Prostate gland (tissue), 2 donors: ENCODE measurements at regions not wholly inside any gene's neighbourhood (a gene's known extent, or its start where the extent isn't known, plus 50 kb on each side); places are given as distances from the start of the nearest gene placed in this dataset.

Experiments
- DNase-seq: peaks from one replicate; pipeline ENCODE4 v3.0.0-alpha.2; 2019; ENCODE audit warnings: low spot score
- H3K27ac ChIP-seq, 2 donors: fragments of 200-600 bp; sonication (generic); 2 replicates each; pipeline ENCODE4 v1.5.1; 2017 to 2019
- H3K27me3 ChIP-seq: fragments of 200-600 bp; sonication (generic); replicated peaks from 2 replicates; pipeline ENCODE4 v1.5.1; 2019; ENCODE audit not compliant: insufficient read depth
- H3K36me3 ChIP-seq, 2 donors: fragments of 200-600 bp; sonication (generic); 1 replicate in 1 of 2; 2 replicates in 1 of 2; pipeline versions ENCODE4 v1.5.1 to v1.8.1; 2017 to 2019
- H3K4me1 ChIP-seq: fragments of 200-600 bp; sonication (generic); replicated peaks from 2 replicates; pipeline ENCODE4 v1.5.1; 2019
- H3K4me3 ChIP-seq, 2 donors: fragments of 200-600 bp; sonication (generic); 2 replicates each; pipeline ENCODE4 v1.5.1; 2017 to 2019
- H3K9me3 ChIP-seq: fragments of 200-600 bp; sonication (generic); 2 replicates; pipeline ENCODE4 v1.5.1; 2017
- CTCF ChIP-seq, 4 experiments: fragments of 200-600 bp in 2 of 4; fragments of 450-650 bp in 2 of 4; sonication (generic) in 2 of 4; IDR thresholded peaks; 1 replicate in 3 of 4; 2 replicates in 1 of 4; pipeline ENCODE4 v1.5.1; 2016 to 2019; ENCODE audit warnings: antibody characterized with exemption in 4 of 4, mild to moderate bottlenecking in 2 of 4, moderate library complexity in 2 of 4
- POLR2A ChIP-seq: fragments of 450-650 bp; IDR thresholded peaks from one replicate; pipeline ENCODE4 v1.6.1; 2016; ENCODE audit warnings: antibody characterized with exemption, mild to moderate bottlenecking
- POLR2AphosphoS5 ChIP-seq: sonication (generic); formaldehyde crosslinking; IDR thresholded peaks from one replicate; pipeline ENCODE4 v1.6.1; 2017; ENCODE audit warnings: antibody characterized with exemption
- WGBS: methylation state at CpG from one replicate; pipeline ENCODE4 v1.1.5; 2018; 5-methylcytosine and 5-hydroxymethylcytosine counted together
- intact Hi-C: fragments of 100-400 bp; cut with DNase I; formaldehyde crosslinking; loops from one replicate; pipeline ENCODE4 v1.14.2; 2022

DNA sequence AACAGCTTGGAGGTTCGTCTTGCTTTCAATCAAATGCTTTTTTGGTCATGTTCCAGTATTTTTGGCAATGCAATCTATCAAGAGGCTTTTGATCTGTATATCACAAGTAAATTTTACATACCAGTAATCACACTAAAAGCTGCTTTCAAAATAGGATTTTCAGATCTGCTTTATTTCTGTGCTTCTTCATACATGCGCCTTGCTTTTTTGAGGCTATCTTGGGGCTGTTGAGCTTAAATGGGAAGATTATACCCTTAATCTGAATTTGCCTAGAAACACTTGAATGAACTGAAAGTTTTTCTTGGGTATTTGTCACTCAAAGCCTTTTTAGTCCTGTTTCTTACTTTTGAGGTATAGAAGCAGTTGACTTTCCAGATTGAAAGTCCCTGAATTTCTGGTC lies 62.1 kb upstream of the DCBLD2 start:
- Histone ChIP-seq H3K27me3 (no peaks in the 10 kb centered on the region), H3K36me3 (no peaks in the 10 kb centered on the region), H3K27ac (no peak overlapping the region), H3K9me3 (no peaks in the 10 kb centered on the region), H3K4me1 (no peaks in the 10 kb centered on the region), H3K4me3 (no peak overlapping the region)
- no peak for DNase-seq
- TF ChIP-seq CTCF (IDR thresholded peaks at IDR 0.05) (no peak), POLR2A (no peak), POLR2AphosphoS5 (no peak)
- intact Hi-C loops = no loop called here
- 90% methylated on average over 2 of the region's 2 CpGs for WGBS

DNA sequence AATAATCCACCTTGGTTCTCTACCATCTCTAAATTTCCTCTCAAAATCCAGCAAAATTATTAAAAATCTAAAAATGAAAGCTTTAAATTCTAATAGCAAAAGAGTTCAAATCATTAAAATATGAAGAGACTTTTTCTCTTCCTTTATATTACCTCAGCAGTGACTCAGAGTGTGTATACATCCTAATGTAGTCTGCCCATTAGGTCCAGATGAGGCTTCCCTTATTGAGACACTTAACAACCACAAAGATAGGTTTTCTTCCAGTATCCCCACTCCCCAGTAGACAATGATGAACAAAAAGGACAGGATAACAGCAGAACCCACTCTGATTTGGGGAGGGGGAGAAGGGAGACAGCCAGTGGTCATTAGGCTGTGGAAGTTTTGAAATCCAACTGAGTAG lies 61.5 kb upstream of the DCBLD2 start:
- no peaks in the 10 kb centered on the region for H3K4me1 ChIP-seq
- intact Hi-C loops = no loop called here
- H3K4me3 ChIP-seq = no peak overlapping the region
- DNase-seq = no peak
- TF ChIP-seq CTCF (IDR thresholded peaks at IDR 0.05) (no peak), POLR2AphosphoS5 (no peak), POLR2A (no peak)
- no peaks in the 10 kb centered on the region for H3K36me3 ChIP-seq
- H3K9me3 ChIP-seq = no peaks in the 10 kb centered on the region
- no peak overlapping the region for H3K27ac ChIP-seq
- H3K27me3 ChIP-seq = no peaks in the 10 kb centered on the region

DNA sequence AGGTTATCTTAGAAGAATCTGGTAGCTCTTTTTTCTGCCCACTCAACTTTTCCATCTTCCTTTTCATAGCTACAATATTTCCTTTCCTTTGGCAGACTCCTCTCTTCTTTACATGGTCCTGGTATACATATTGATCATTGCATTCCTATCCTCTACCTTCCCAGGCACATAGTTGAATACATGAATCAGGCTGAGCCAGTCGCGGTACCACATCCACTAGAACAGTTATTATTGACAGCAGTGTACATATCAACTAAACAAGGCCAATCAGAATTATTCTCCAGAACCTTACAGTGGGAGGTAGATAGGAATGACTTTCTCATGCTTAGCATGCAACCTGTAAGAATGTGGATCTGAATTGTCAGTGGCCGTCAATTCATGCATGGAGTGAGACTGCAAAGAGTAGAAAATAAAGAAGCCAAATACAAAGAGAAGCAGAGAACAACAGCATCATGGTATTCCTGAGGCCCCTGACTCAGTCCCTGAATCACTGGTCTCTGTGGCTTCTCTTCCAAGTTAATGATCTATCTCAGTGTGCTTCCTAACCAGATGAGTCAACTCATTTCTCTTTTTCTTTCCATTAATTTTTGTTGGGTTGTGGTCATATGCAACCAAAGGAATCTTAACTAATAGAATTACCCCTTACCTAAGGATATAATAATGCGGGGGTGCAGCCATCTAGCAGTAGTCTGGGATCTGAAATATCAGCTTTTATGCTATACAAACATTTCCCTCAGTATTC lies 60.9 kb upstream of the DCBLD2 start:
- WGBS = 94% methylated on average over 4 of the region's 4 CpGs
- DNase-seq = no peak
- Histone ChIP-seq H3K27me3 (no peaks in the 10 kb centered on the region), H3K4me1 (no peaks in the 10 kb centered on the region), H3K27ac (no peak overlapping the region), H3K4me3 (no peak overlapping the region), H3K9me3 (no peaks in the 10 kb centered on the region), H3K36me3 (no peaks in the 10 kb centered on the region)
- intact Hi-C loops = no loop called here
- no peak for TF ChIP-seq POLR2AphosphoS5
- TF ChIP-seq POLR2A = no peak
- TF ChIP-seq CTCF (IDR thresholded peaks at IDR 0.05) = no peak

DNA sequence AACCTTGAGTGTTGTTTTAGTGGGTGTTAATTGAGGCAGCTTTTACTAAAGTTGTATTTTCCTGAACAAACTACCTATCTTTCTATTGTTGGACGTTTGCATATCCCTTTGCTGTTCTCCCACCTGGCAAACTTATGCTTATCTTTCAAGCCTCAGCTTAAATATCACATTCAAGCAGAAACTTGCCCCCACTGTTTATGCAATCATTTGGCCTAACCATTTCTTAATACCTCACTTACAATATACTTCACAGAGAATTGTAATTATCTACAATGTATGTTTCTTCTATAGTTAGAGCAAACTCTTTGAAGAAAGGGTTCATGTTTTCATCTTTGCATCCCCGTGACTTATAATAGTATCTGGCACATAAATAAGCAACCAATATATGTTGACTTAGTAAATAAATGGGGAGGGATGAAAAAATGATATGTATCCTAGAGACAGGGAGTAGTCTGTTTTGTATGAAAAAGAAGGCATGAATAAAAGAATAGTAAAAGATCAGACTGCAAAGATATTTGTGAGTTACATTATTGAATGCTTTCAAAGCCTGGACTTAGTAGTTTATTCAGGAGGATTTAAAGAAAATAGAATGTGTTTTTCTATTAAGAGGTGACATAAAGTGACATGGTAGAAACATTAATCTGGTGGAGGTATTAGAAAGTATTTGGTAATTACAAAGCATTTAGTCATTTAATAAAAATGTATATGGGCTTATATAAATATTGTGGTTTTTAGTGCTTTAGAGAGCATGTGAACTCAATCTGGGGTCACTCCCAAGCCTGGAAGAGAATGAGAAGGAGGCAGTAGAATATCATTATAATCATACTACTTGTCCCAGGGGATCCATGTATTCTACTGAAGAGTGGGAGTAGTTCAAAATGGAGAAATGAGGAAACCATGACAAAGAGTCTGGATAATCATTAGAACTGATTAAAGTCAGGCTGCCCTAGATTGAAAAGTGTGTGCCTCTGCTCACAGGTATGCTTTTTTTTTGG lies 60.0 kb upstream of the DCBLD2 start:
- Histone ChIP-seq H3K27me3 (no peaks in the 10 kb centered on the region), H3K27ac (no peak overlapping the region), H3K36me3 (no peaks in the 10 kb centered on the region), H3K9me3 (no peaks in the 10 kb centered on the region), H3K4me3 (no peak overlapping the region), H3K4me1 (no peaks in the 10 kb centered on the region)
- WGBS = 52% methylated on average over 2 of the region's 2 CpGs
- intact Hi-C loops = no loop called here
- no peak for TF ChIP-seq POLR2AphosphoS5
- no peak for TF ChIP-seq POLR2A
- no peak for TF ChIP-seq CTCF (IDR thresholded peaks at IDR 0.05)
- DNase-seq = no peak
